A549 (cell line): ENCODE measurements at regions not wholly inside any gene's neighbourhood (a gene's known extent, or its start where the extent isn't known, plus 50 kb on each side); places are given as distances from the start of the nearest gene placed in this dataset.

Experiments
- CBX2 ChIP-seq: fragments of 200-600 bp; sonication (generic); IDR thresholded peaks from 2 replicates; pipeline ENCODE4 v1.6.1; 2016; ENCODE audit warnings: low read depth, mild to moderate bottlenecking, borderline replicate concordance
- CTCF ChIP-seq: fragments of >200 bp; sonication (Bioruptor Twin); formaldehyde crosslinking; IDR thresholded peaks from 3 replicates; pipeline ENCODE4 v1.5.1; 2016
- E2F6 ChIP-seq: IDR thresholded peaks from 2 replicates; pipeline ENCODE4 v1.6.1; 2012; ENCODE audit warnings: low read depth, borderline replicate concordance
- EHF ChIP-seq: fragments of 250-450 bp; sonication (Bioruptor Pico); IDR thresholded peaks from 2 replicates; pipeline ENCODE4 v1.5.0; 2020; ENCODE audit warnings: mild to moderate bottlenecking
- EP300 ChIP-seq, 2 experiments: fragments of >200 bp; sonication (Bioruptor Twin); formaldehyde crosslinking; IDR thresholded peaks; 2 replicates in 1 of 2; 3 replicates in 1 of 2; pipeline ENCODE4 v1.6.1; 2016 to 2017
- JUNB ChIP-seq: fragments of >200 bp; sonication (Bioruptor Twin); formaldehyde crosslinking; IDR thresholded peaks from 2 replicates; pipeline ENCODE4 v1.6.1; 2016
- MAX ChIP-seq: IDR thresholded peaks from 2 replicates; pipeline ENCODE4 v1.6.1; 2012
- NR3C1 ChIP-seq: fragments of >200 bp; sonication (Bioruptor Twin); formaldehyde crosslinking; IDR thresholded peaks from 3 replicates; pipeline ENCODE4 v1.6.1; 2017
- PHF8 ChIP-seq: fragments of 200-600 bp; sonication (generic); IDR thresholded peaks from 2 replicates; pipeline ENCODE4 v1.6.1; 2016; ENCODE audit warnings: low read depth, mild to moderate bottlenecking, antibody characterized with exemption, moderate library complexity, borderline replicate concordance
- POLR2A ChIP-seq: IDR thresholded peaks from 2 replicates; pipeline ENCODE4 v1.6.1; 2012; ENCODE audit warnings: mild to moderate bottlenecking, low read length
- RAD21 ChIP-seq, 2 experiments: fragments of >200 bp in 1 of 2; sonication (Bioruptor Twin) in 1 of 2; formaldehyde crosslinking in 1 of 2; IDR thresholded peaks in 1 of 2; conservative IDR thresholded peaks in 1 of 2; 2 replicates in 1 of 2; 3 replicates in 1 of 2; pipeline ENCODE4 v1.6.1; 2012 to 2018; ENCODE audit warnings: inconsistent platforms in 1 of 2
- RCOR1 ChIP-seq: fragments of 150-350 bp; IDR thresholded peaks from 2 replicates; pipeline ENCODE4 v1.6.1; 2014; ENCODE audit warnings: antibody characterized with exemption, low read length, low read depth

GRCh38 chr6:40276141-40276540 is 311.0 kb downstream of the LRFN2 start:
- TF ChIP-seq RAD21 (conservative IDR thresholded peaks at IDR 0.05 in 1 of 2, IDR thresholded peaks at IDR 0.05 in 1 of 2) (no peak), CTCF (no peak), MAX (no peak), PHF8 (no peak), EP300 (IDR thresholded peaks at IDR 0.05) (no peak), POLR2A (no peak), CBX2 (no peak), RCOR1 (no peak), EHF (CRISPR knock-in tag) (no peak), JUNB (no peak), NR3C1 (no peak), E2F6 (no peak)
